A673 (cell line): ENCODE measurements at regions not wholly inside any gene's neighbourhood (a gene's known extent, or its start where the extent isn't known, plus 50 kb on each side); places are given as distances from the start of the nearest gene placed in this dataset.

Source experiments
- BruUV-seq: library from RNA; stranded (reverse); fragments of 400-500 nt; replicated peaks from 2 replicates; lab custom pipeline; 2021; lab: Mats Ljungman, UMichigan
- CTCF ChIA-PET: fragments of 300-600 bp; sonication (Branson Sonifier 250); formaldehyde crosslinking; loops from one replicate; lab custom pipeline; 2022; ENCODE audit warnings: antibody characterized with exemption; lab: Charles Lee
- POLR2A ChIA-PET: fragments of 300-600 bp; sonication (Branson Sonifier 250); formaldehyde crosslinking; loops from one replicate; lab custom pipeline; 2022; ENCODE audit warnings: antibody characterized with exemption; ENCODE audit not compliant: low non-redundant PET; lab: Charles Lee
- DNase-seq: peaks from one replicate; pipeline ENCODE4 v3.0.0-alpha.2; 2015; ENCODE audit warnings: low spot score
- H3K27ac ChIP-seq: fragments of 200-600 bp; sonication (generic); 2 replicates; pipeline ENCODE4 v1.5.1; 2016; ENCODE audit warnings: mixed run types, low read depth, mild to moderate bottlenecking, mixed read lengths, antibody characterized with exemption, low read length; ENCODE audit not compliant: poor library complexity, severe bottlenecking
- H3K27me3 ChIP-seq: fragments of 200-600 bp; sonication (generic); replicated peaks from 2 replicates; pipeline ENCODE4 v1.6.1; 2017; ENCODE audit warnings: mixed run types, low read depth, mild to moderate bottlenecking, mixed read lengths, antibody characterized with exemption, low read length; ENCODE audit not compliant: insufficient read depth, poor library complexity
- H3K36me3 ChIP-seq: fragments of 200-600 bp; sonication (generic); 2 replicates; pipeline ENCODE4 v1.6.1; 2016; ENCODE audit warnings: mixed run types, mild to moderate bottlenecking, mixed read lengths, antibody characterized with exemption, low read length; ENCODE audit not compliant: insufficient read depth, poor library complexity, severe bottlenecking
- H3K4me1 ChIP-seq: fragments of 200-600 bp; sonication (generic); 2 replicates; pipeline ENCODE4 v1.6.1; 2017; ENCODE audit warnings: mixed run types, mild to moderate bottlenecking, mixed read lengths, antibody characterized with exemption, low read length; ENCODE audit not compliant: insufficient read depth, poor library complexity, severe bottlenecking
- H3K4me3 ChIP-seq: fragments of 200-600 bp; sonication (generic); 2 replicates; pipeline ENCODE4 v1.5.1; 2016; ENCODE audit warnings: low read depth, mixed run types, mild to moderate bottlenecking, mixed read lengths, low read length; ENCODE audit not compliant: poor library complexity, severe bottlenecking
- H3K9me3 ChIP-seq: fragments of 200-600 bp; sonication (generic); 2 replicates; pipeline ENCODE4 v1.6.1; 2016; ENCODE audit warnings: mixed run types, low read depth, mild to moderate bottlenecking, mixed read lengths, antibody characterized with exemption, low read length; ENCODE audit not compliant: poor library complexity, severe bottlenecking
- CTCF ChIP-seq: fragments of 300-800, 200-600 bp; sonication (generic); conservative IDR thresholded peaks from 2 replicates; pipeline ENCODE4 v1.5.1; 2017; ENCODE audit warnings: low read depth, mild to moderate bottlenecking, antibody characterized with exemption, low read length, moderate library complexity, mixed read lengths
- EZH2 ChIP-seq: fragments of 200-600 bp; sonication (generic); IDR thresholded peaks from 2 replicates; pipeline ENCODE4 v1.6.1; 2017; ENCODE audit warnings: borderline replicate concordance, low read depth, mild to moderate bottlenecking, mixed read lengths, antibody characterized with exemption, low read length; ENCODE audit not compliant: poor library complexity, severe bottlenecking
- intact Hi-C: fragments of 100-400 bp; cut with micrococcal nuclease; formaldehyde crosslinking; loops from one replicate; pipeline ENCODE4 v1.10.0; 2022; ENCODE audit not compliant: unreplicated experiment

DNA sequence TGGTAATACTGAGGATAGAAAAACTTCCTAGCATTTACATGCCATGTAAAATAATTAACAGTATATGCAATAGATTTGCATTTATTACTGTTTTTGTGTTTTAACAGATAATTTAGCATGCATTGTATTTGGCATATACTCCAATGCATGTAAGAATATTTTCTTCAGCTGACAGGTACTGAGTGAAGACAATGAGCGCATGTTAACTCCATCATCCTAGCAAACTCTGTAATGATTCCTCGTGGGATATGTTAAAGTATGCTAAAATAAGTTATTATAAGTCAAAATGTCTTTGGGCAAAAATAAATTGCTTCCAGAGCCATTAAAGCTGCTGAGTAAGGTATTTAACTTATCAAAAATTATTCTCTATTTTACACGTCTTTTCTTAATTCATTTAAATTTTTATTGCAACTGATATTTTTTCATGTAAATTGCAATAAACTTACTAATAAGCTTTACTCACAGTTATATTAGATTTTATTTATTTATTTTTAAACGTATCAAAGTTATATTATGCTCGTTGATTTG is 616.4 kb upstream of the NDST4 start:
- intact Hi-C loops: no loop called here
- Histone ChIP-seq H3K9me3 (no peaks in the 10 kb centered on the region), H3K36me3 (no peaks in the 10 kb centered on the region), H3K27me3 (no peaks in the 10 kb centered on the region), H3K4me3 (no peak overlapping the region), H3K4me1 (no peaks in the 10 kb centered on the region), H3K27ac (no peak overlapping the region)
- BruUV-seq: no TSS peak
- ChIA-PET POLR2A (no interaction called here), CTCF (no interaction called here)
- no peak for DNase-seq
- TF ChIP-seq CTCF (no peak), EZH2 (no peak)

DNA sequence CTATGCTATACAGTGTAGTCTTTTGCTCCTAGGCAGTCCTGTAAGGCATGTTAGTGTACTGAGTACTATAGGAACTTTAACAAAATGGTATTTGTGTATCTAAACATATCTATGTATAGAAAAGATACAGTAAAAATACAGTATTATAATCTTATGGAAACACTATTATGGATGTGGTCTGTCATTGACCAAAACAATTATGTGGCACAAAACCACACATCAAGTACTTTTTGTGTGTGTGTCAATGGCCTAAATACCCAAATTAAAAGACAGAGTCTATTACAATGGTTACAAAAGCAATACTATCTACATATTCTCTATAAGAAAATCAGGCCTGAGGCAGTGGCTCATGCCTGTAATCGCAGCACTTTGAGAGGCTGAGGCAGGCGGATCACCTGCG is 610.2 kb upstream of the NDST4 start:
- no peaks in the 10 kb centered on the region for H3K4me1 ChIP-seq
- no peak for DNase-seq
- no peak for TF ChIP-seq CTCF
- no peak for TF ChIP-seq EZH2
- no peaks in the 10 kb centered on the region for H3K9me3 ChIP-seq
- no peaks in the 10 kb centered on the region for H3K36me3 ChIP-seq
- POLR2A ChIA-PET: no interaction called here
- H3K27ac ChIP-seq: no peak overlapping the region
- intact Hi-C loops: no loop called here
- BruUV-seq: no TSS peak
- H3K27me3 ChIP-seq: no peaks in the 10 kb centered on the region
- CTCF ChIA-PET: no interaction called here
- no peak overlapping the region for H3K4me3 ChIP-seq

DNA sequence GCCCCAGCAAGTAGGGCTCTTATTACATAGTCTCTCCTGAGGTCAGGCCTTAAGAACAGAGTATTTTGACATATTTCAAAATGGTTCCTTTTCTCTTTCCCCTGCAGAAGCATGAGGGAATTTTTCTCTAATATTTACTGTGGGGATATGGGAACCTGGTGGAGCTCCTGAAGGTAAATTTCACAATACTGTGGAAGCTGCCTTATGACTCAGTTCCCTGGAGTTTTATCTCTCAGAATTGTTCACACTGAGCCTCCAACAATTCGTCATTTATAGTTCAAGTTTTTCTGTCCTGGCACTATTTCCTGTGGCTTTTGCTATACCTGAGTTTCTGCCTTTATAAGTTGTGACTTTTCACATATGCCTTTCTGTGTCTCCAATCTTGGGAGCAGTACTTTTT is 607.2 kb upstream of the NDST4 start:
- no peaks in the 10 kb centered on the region for H3K4me1 ChIP-seq
- intact Hi-C loops: no loop called here
- no peak overlapping the region for H3K27ac ChIP-seq
- TF ChIP-seq EZH2 (no peak), CTCF (no peak)
- BruUV-seq: no TSS peak
- H3K9me3 ChIP-seq: no peaks in the 10 kb centered on the region
- ChIA-PET POLR2A (no interaction called here), CTCF (no interaction called here)
- H3K27me3 ChIP-seq: no peaks in the 10 kb centered on the region
- H3K36me3 ChIP-seq: no peaks in the 10 kb centered on the region
- no peak overlapping the region for H3K4me3 ChIP-seq
- DNase-seq: no peak
